ENCODE measurements at regions not wholly inside any gene's neighbourhood (a gene's known extent, or its start where the extent isn't known, plus 50 kb on each side); places are given as distances from the start of the nearest gene placed in this dataset.
A peak's percentile ranks its signal among the peaks of the same experiment; 100 is the strongest.

- H3K9me3 ChIP-seq, result peaks cover 8% of the 10 kb centered on the region; the same call in 1 of the 2 replicates
- peak overlapping the region; percentile 59 for H3K4me2 ChIP-seq
- no peak overlapping the region for H3K9ac ChIP-seq
- H3K27ac ChIP-seq, result no peak overlapping the region
- H3K27me3 ChIP-seq, result no peaks in the 10 kb centered on the region
- no peaks in the 10 kb centered on the region for H3K36me3 ChIP-seq
- TF ChIP-seq Cebpa-rat (IDR thresholded peaks at IDR 0.05), result no peak
- H4K20me1 ChIP-seq, result no peaks in the 10 kb centered on the region
- H3K4me1 ChIP-seq, result peaks cover 16% of the 10 kb centered on the region
- no peak overlapping the region for H3K4me3 ChIP-seq
These were observed 320.9 kb downstream of the IRX2 start for GRCh38 chr5:2430606-2431005.

GRCh38 chr5:2427983-2428382 is 323.5 kb downstream of the IRX2 start:
- Histone ChIP-seq H3K36me3 (no peaks in the 10 kb centered on the region), H3K4me1 (peaks cover 16% of the 10 kb centered on the region), H3K4me2 (no peak overlapping the region), H3K27ac (no peak overlapping the region), H3K9ac (no peak overlapping the region), H3K27me3 (no peaks in the 10 kb centered on the region), H3K4me3 (no peak overlapping the region), H4K20me1 (no peaks in the 10 kb centered on the region), H3K9me3 (peaks cover 28% of the 10 kb centered on the region)
- no peak for TF ChIP-seq Cebpa-rat (IDR thresholded peaks at IDR 0.05)

GRCh38 chr5:2423634-2424033 is 327.8 kb downstream of the IRX2 start:
- H3K4me2 ChIP-seq, result no peak overlapping the region
- no peak overlapping the region for H3K27ac ChIP-seq
- H3K27me3 ChIP-seq, result no peaks in the 10 kb centered on the region
- H3K4me1 ChIP-seq, result peaks cover 5% of the 10 kb centered on the region; the same call in 1 of the 2 replicates
- peaks cover 48% of the 10 kb centered on the region for H3K9me3 ChIP-seq
- no peaks in the 10 kb centered on the region for H4K20me1 ChIP-seq
- no peak overlapping the region for H3K4me3 ChIP-seq
- no peak for TF ChIP-seq Cebpa-rat (IDR thresholded peaks at IDR 0.05)
- H3K36me3 ChIP-seq, result no peaks in the 10 kb centered on the region
- no peak overlapping the region for H3K9ac ChIP-seq

DNA sequence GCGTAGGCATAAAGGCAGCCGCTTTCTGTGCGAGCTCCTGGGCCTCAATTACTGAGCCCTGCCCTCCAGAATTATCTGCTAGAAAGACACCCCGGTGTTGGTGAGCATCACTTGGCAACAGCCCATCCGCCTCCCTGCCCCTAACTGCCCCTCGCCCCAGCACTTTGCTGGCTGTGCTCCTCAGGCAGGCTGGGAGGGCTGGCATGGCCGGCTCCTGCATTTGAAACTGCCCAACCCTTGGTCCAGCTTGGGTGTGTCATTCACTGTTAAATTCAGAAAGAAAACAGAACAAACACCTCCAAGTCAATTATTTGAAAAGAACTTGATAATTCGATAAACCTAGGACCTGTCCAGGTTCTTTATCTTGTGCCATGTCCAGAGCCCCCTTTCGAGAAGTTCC is 334.2 kb downstream of the IRX2 start:
- Histone ChIP-seq H3K9me3 (peaks cover 25% of the 10 kb centered on the region), H3K4me1 (no peaks in the 10 kb centered on the region), H3K27me3 (no peaks in the 10 kb centered on the region), H3K27ac (no peak overlapping the region), H3K36me3 (no peaks in the 10 kb centered on the region), H3K4me2 (no peak overlapping the region), H3K9ac (no peak overlapping the region), H3K4me3 (no peak overlapping the region), H4K20me1 (no peaks in the 10 kb centered on the region)
- TF ChIP-seq Cebpa-rat (IDR thresholded peaks at IDR 0.05), result no peak

DNA sequence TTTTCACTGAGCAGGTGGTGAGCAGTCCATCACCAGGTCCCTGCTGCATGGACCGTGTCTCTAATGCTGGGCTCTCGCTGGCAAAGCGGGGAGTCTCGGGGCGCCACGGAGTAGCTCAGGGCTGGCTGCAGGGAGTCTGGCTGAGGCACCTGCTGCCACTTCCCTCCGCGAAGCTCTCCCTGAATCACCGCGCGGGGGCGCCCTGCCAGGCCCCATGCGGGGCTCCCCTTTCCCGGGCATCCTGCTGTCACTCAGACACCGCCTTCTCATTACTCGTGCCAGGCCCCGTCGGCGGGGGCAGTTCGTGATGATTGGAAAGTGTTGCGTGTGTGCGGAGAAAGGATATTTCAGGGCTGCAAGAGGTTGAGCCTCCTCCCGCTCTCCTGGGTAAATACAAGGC is 335.8 kb downstream of the IRX2 start:
- Histone ChIP-seq H3K4me3 (no peak overlapping the region), H3K9ac (no peak overlapping the region), H4K20me1 (no peaks in the 10 kb centered on the region), H3K27me3 (no peaks in the 10 kb centered on the region), H3K36me3 (no peaks in the 10 kb centered on the region), H3K4me2 (no peak overlapping the region), H3K9me3 (peaks cover 14% of the 10 kb centered on the region), H3K4me1 (no peaks in the 10 kb centered on the region), H3K27ac (no peak overlapping the region)
- TF ChIP-seq Cebpa-rat (IDR thresholded peaks at IDR 0.05), result no peak

GRCh38 chr5:2410451-2410850 is 341.0 kb downstream of the IRX2 start:
- no peaks in the 10 kb centered on the region for H3K27me3 ChIP-seq
- H4K20me1 ChIP-seq, result no peaks in the 10 kb centered on the region
- H3K9ac ChIP-seq, result no peak overlapping the region
- no peak for TF ChIP-seq Cebpa-rat (IDR thresholded peaks at IDR 0.05)
- no peak overlapping the region for H3K27ac ChIP-seq
- no peak overlapping the region for H3K4me3 ChIP-seq
- H3K36me3 ChIP-seq, result no peaks in the 10 kb centered on the region
- no peaks in the 10 kb centered on the region for H3K9me3 ChIP-seq
- peaks cover 6% of the 10 kb centered on the region; the same call in 1 of the 2 replicates for H3K4me1 ChIP-seq
- no peak overlapping the region for H3K4me2 ChIP-seq

- H3K36me3 ChIP-seq, result no peaks in the 10 kb centered on the region
- no peak overlapping the region for H3K4me2 ChIP-seq
- no peak overlapping the region for H3K9ac ChIP-seq
These were observed 348.2 kb downstream of the IRX2 start for GRCh38 chr5:2403296-2403695.

DNA sequence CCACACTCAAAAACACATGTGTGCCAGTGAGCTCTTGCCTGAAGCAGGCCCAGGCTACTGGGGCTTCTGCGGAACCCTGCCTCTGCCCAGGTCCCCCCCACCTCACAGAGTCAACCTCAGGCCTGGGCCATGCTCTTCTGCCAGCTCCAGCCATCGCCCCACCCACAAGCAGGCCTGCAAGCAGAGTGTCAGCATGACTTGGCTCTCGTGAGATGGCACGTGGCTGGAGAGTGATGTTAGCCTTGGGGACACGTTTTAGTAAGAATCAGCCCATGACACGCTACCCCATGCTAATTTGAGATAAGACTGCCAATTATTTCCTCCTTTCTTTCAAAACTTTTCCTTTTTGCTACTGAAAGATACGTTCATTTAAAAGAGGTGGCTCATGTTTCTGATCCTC is 351.7 kb downstream of the IRX2 start:
- Histone ChIP-seq H3K27me3 (no peaks in the 10 kb centered on the region), H3K36me3 (no peaks in the 10 kb centered on the region), H3K9ac (no peak overlapping the region), H3K4me2 (no peak overlapping the region), H4K20me1 (no peaks in the 10 kb centered on the region), H3K4me1 (no peaks in the 10 kb centered on the region), H3K4me3 (no peak overlapping the region), H3K9me3 (peaks cover 30% of the 10 kb centered on the region), H3K27ac (no peak overlapping the region)
- TF ChIP-seq Cebpa-rat (IDR thresholded peaks at IDR 0.05), result no peak

More at GRCh38 chr5:2403296-2403695, 348.2 kb downstream of the IRX2 start:
- Histone ChIP-seq H4K20me1 (no peaks in the 10 kb centered on the region), H3K27me3 (no peaks in the 10 kb centered on the region), H3K27ac (no peak overlapping the region), H3K9me3 (peaks cover 30% of the 10 kb centered on the region), H3K4me3 (no peak overlapping the region), H3K4me1 (no peaks in the 10 kb centered on the region)
- TF ChIP-seq Cebpa-rat (IDR thresholded peaks at IDR 0.05), result no peak

- H3K27me3 ChIP-seq, result no peaks in the 10 kb centered on the region
- no peak overlapping the region for H3K27ac ChIP-seq
- H3K4me3 ChIP-seq, result no peak overlapping the region
- H3K9me3 ChIP-seq, result peaks cover 30% of the 10 kb centered on the region
- TF ChIP-seq Cebpa-rat (IDR thresholded peaks at IDR 0.05), result no peak
- no peak overlapping the region for H3K4me2 ChIP-seq
- H3K36me3 ChIP-seq, result no peaks in the 10 kb centered on the region
- H3K9ac ChIP-seq, result no peak overlapping the region
- no peaks in the 10 kb centered on the region for H3K4me1 ChIP-seq
- H4K20me1 ChIP-seq, result no peaks in the 10 kb centered on the region
These were observed 352.4 kb downstream of the IRX2 start for GRCh38 chr5:2399096-2399495.

DNA sequence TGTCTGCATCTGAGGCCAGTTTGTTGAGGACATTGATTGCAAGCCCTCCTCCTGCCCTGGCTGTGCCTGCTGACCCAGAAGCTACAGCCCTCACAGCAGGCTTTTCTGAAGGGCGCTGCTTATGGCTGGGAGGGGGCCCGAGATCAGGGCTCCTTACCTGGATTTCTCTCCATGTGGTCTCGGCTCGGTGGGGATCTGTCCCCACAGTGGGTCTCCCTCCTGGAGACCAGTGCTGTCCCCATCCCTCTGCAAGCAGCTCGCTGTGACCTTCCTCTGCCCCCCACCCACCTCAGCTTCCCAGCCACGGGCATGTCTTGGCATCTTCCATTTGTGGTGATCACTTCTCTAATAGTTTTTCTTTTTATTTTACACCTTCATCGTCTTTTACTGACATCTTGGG is 357.9 kb downstream of the IRX2 start:
- H3K27me3 ChIP-seq, result no peaks in the 10 kb centered on the region
- no peaks in the 10 kb centered on the region for H3K36me3 ChIP-seq
- H3K27ac ChIP-seq, result no peak overlapping the region
- H3K4me1 ChIP-seq, result no peaks in the 10 kb centered on the region
- no peak overlapping the region for H3K4me2 ChIP-seq
- H3K9me3 ChIP-seq, result no peaks in the 10 kb centered on the region
- no peak for TF ChIP-seq Cebpa-rat (IDR thresholded peaks at IDR 0.05)
- H3K4me3 ChIP-seq, result no peak overlapping the region
- no peak overlapping the region for H3K9ac ChIP-seq
- H4K20me1 ChIP-seq, result no peaks in the 10 kb centered on the region

GRCh38 chr5:2391566-2391965 is 359.9 kb downstream of the IRX2 start:
- H3K9ac ChIP-seq, result no peak overlapping the region
- TF ChIP-seq Cebpa-rat (IDR thresholded peaks at IDR 0.05), result no peak
- H3K27me3 ChIP-seq, result no peaks in the 10 kb centered on the region
- no peak overlapping the region for H3K4me3 ChIP-seq
- no peaks in the 10 kb centered on the region for H3K4me1 ChIP-seq
- no peaks in the 10 kb centered on the region for H3K9me3 ChIP-seq
- no peaks in the 10 kb centered on the region for H3K36me3 ChIP-seq
- no peak overlapping the region for H3K27ac ChIP-seq
- no peaks in the 10 kb centered on the region for H4K20me1 ChIP-seq
- no peak overlapping the region for H3K4me2 ChIP-seq
